ENCODE measurements at regions not wholly inside any gene's neighbourhood (a gene's known extent, or its start where the extent isn't known, plus 50 kb on each side); places are given as distances from the start of the nearest gene placed in this dataset.

GRCh38 chr3:18806633-18807032 is 341.7 kb upstream of the KCNH8 start:
- no peak overlapping the region for H3K4me3 ChIP-seq
- no peak for DNase-seq
- no peaks in the 10 kb centered on the region for H3K9me3 ChIP-seq
- no peaks in the 10 kb centered on the region for H3K27me3 ChIP-seq
- no peaks in the 10 kb centered on the region for H3K36me3 ChIP-seq
- H3K27ac ChIP-seq, result no peak overlapping the region
- no peak for TF ChIP-seq CTCF (IDR thresholded peaks at IDR 0.05)
- no peak overlapping the region for H3K9ac ChIP-seq (ENCODE audit: low read depth in 2 of 2, low read length in 2 of 2)
- intact Hi-C loops (cut with DNase I), result no loop called here
- H3K4me1 ChIP-seq, result no peaks in the 10 kb centered on the region

- no peak overlapping the region for H3K9ac ChIP-seq (ENCODE audit: low read depth in 2 of 2, low read length in 2 of 2)
- intact Hi-C loops (cut with DNase I), result no loop called here
- no peak overlapping the region for H3K4me3 ChIP-seq
- no peak for TF ChIP-seq CTCF (IDR thresholded peaks at IDR 0.05)
- H3K27ac ChIP-seq, result no peak overlapping the region
- no peaks in the 10 kb centered on the region for H3K4me1 ChIP-seq
- DNase-seq, result no peak
- no peaks in the 10 kb centered on the region for H3K27me3 ChIP-seq
- H3K9me3 ChIP-seq, result no peaks in the 10 kb centered on the region
- H3K36me3 ChIP-seq, result no peaks in the 10 kb centered on the region
These were observed 350.9 kb upstream of the KCNH8 start for GRCh38 chr3:18797378-18797777.

- H3K9ac ChIP-seq (ENCODE audit: low read depth in 2 of 2, low read length in 2 of 2), result no peak overlapping the region
- no peaks in the 10 kb centered on the region for H3K27me3 ChIP-seq
- no peak overlapping the region for H3K27ac ChIP-seq
- intact Hi-C loops (cut with DNase I), result no loop called here
- no peak overlapping the region for H3K4me3 ChIP-seq
- no peaks in the 10 kb centered on the region for H3K9me3 ChIP-seq
- H3K4me1 ChIP-seq, result no peaks in the 10 kb centered on the region
- DNase-seq, result no peak
- TF ChIP-seq CTCF (IDR thresholded peaks at IDR 0.05), result no peak
- no peaks in the 10 kb centered on the region for H3K36me3 ChIP-seq
These were observed 353.2 kb upstream of the KCNH8 start for GRCh38 chr3:18795078-18795477.

GRCh38 chr3:18791752-18792151 is 356.6 kb upstream of the KCNH8 start:
- no peak for TF ChIP-seq CTCF (IDR thresholded peaks at IDR 0.05)
- no peak overlapping the region for H3K4me3 ChIP-seq
- no peak for DNase-seq
- H3K27me3 ChIP-seq, result no peaks in the 10 kb centered on the region
- H3K4me1 ChIP-seq, result no peaks in the 10 kb centered on the region
- no peak overlapping the region for H3K9ac ChIP-seq (ENCODE audit: low read depth in 2 of 2, low read length in 2 of 2)
- H3K9me3 ChIP-seq, result no peaks in the 10 kb centered on the region
- intact Hi-C loops (cut with DNase I), result no loop called here
- no peaks in the 10 kb centered on the region for H3K36me3 ChIP-seq
- H3K27ac ChIP-seq, result no peak overlapping the region

- no peak for TF ChIP-seq CTCF (IDR thresholded peaks at IDR 0.05)
- intact Hi-C loops (cut with DNase I), result no loop called here
- H3K9ac ChIP-seq (ENCODE audit: low read depth in 2 of 2, low read length in 2 of 2), result no peak overlapping the region
- no peak for DNase-seq
- no peaks in the 10 kb centered on the region for H3K36me3 ChIP-seq
- no peak overlapping the region for H3K4me3 ChIP-seq
- H3K4me1 ChIP-seq, result no peaks in the 10 kb centered on the region
- H3K27me3 ChIP-seq, result no peaks in the 10 kb centered on the region
- no peaks in the 10 kb centered on the region for H3K9me3 ChIP-seq
- H3K27ac ChIP-seq, result no peak overlapping the region
These were observed 357.1 kb upstream of the KCNH8 start for GRCh38 chr3:18791182-18791581.

- no peaks in the 10 kb centered on the region for H3K9me3 ChIP-seq
- H3K36me3 ChIP-seq, result no peaks in the 10 kb centered on the region
- no peak for TF ChIP-seq CTCF (IDR thresholded peaks at IDR 0.05)
- H3K9ac ChIP-seq (ENCODE audit: low read depth in 2 of 2, low read length in 2 of 2), result no peak overlapping the region
- H3K4me1 ChIP-seq, result no peaks in the 10 kb centered on the region
- H3K4me3 ChIP-seq, result no peak overlapping the region
- no peak for DNase-seq
- no peak overlapping the region for H3K27ac ChIP-seq
- no peaks in the 10 kb centered on the region for H3K27me3 ChIP-seq
- intact Hi-C loops (cut with DNase I), result no loop called here
These were observed 357.9 kb upstream of the KCNH8 start for GRCh38 chr3:18790384-18790783.

All from colonic mucosa (tissue), 4 donors.